Psoas muscle (tissue), 7 donors: ENCODE measurements at regions not wholly inside any gene's neighbourhood (a gene's known extent, or its start where the extent isn't known, plus 50 kb on each side); places are given as distances from the start of the nearest gene placed in this dataset.
"Not testable (repeated sequence)": the region's sequence is repeated elsewhere in the genome, so short reads cannot be mapped to it uniquely, and the experiment has no call there.

Experiments
- ATAC-seq, 4 donors: fragments of 200-7000 bp; cut with Tn5 transposase; one replicate each; pipeline ENCODE4 v1.9.1; 2020; ENCODE audit warnings: moderate library complexity in 3 of 4, mild to moderate bottlenecking in 2 of 4
- DNase-seq, 2 donors: peaks; one replicate each; pipeline ENCODE4 v3.0.0-alpha.2; 2020
- H3K27ac ChIP-seq: fragments of 200-600 bp; one replicate; pipeline ENCODE4 v1.8.0; 2022
- H3K27me3 ChIP-seq, 3 donors: fragments of 200-600 bp in 1 of 3; one replicate each; pipeline versions ENCODE4 v1.6.1 to v1.8.0; 2013 to 2022; ENCODE audit warnings: low read length in 2 of 3, mild to moderate bottlenecking in 2 of 3, moderate library complexity in 1 of 3; ENCODE audit not compliant: insufficient read depth in 3 of 3
- H3K36me3 ChIP-seq, 2 donors: fragments of 200-600 bp in 1 of 2; one replicate each; pipeline versions ENCODE4 v1.6.1 to v1.8.0; 2013 to 2022; ENCODE audit warnings: low read depth in 1 of 2, mild to moderate bottlenecking in 1 of 2, moderate library complexity in 1 of 2; ENCODE audit not compliant: insufficient read depth in 1 of 2
- H3K4me1 ChIP-seq: fragments of 200-600 bp; one replicate; pipeline ENCODE4 v1.8.0; 2022
- H3K4me3 ChIP-seq: fragments of 200-600 bp; one replicate; pipeline ENCODE4 v1.8.0; 2022; ENCODE audit warnings: mild to moderate bottlenecking
- H3K9me3 ChIP-seq: fragments of 200-600 bp; one replicate; pipeline ENCODE4 v1.8.0; 2022
- CTCF ChIP-seq: fragments of 200-600 bp; IDR thresholded peaks from one replicate; pipeline ENCODE4 v1.8.0; 2022; ENCODE audit warnings: antibody characterized with exemption
- WGBS, 3 donors: extraction: QIAGEN DNeasy Blood & Tissue Kit; methylation state at CpG; one replicate each; pipeline versions ENCODE4 v1.1.6 to v1.1.7; 2013; 5-methylcytosine and 5-hydroxymethylcytosine counted together
- intact Hi-C, 2 donors: fragments of 100-400 bp; cut with DNase I; formaldehyde crosslinking; loops; one replicate each; pipeline versions ENCODE4 v1.11.0 to v1.14.2; 2022
- donor health status: healthy with polysubstance abuse.
- donor health status: DM: no; HTN: no; CAD: no; lungs with moderate emphysema.
- donor health status: Bipolar disorder and iron deficiency.
- donor health status: healthy.
- donor health status: DM: yes; HTN: yes; CAD: no.
- donor health status: DM: no; HTN: no; CAD: no.
- donor health status: DM: yes; HTN: yes; CAD: no.

- Histone ChIP-seq H3K27ac (no peak overlapping the region), H3K4me1 (no peaks in the 10 kb centered on the region), H3K36me3 (no peaks in the 10 kb centered on the region), H3K4me3 (no peak overlapping the region), H3K27me3 (peaks cover 0 to 4% (median 1%) of the 10 kb centered on the region in 3 donors), H3K9me3 (no peaks in the 10 kb centered on the region)
- DNase-seq (no peak), ATAC-seq (no peak)
- no peak for TF ChIP-seq CTCF
- 72 to 76% (median 72%) methylated on average over 4 of the region's 4 CpGs for WGBS, 3 donors
- intact Hi-C loops: no loop called here
These were observed 71.0 kb upstream of the CCL1 start for GRCh38 chr17:34434052-34434451.

- WGBS, 3 donors: 11 to 18% (median 17%) methylated on average over 14 of the region's 14 CpGs
- peaks cover 0 to 40% (median 7%) of the 10 kb centered on the region in 3 donors for H3K27me3 ChIP-seq
- TF ChIP-seq CTCF: no peak
- H3K9me3 ChIP-seq: no peaks in the 10 kb centered on the region
- H3K4me3 ChIP-seq: no peak overlapping the region
- intact Hi-C loops: loop anchor here in 1 of 2 donors (5.0 kb wide), 1 partner anchor 692 kb away; the partner anchor contains the start of gene RAD51D
- ATAC-seq (no peak), DNase-seq (no peak)
- H3K27ac ChIP-seq: no peak overlapping the region
- no peaks in the 10 kb centered on the region for H3K4me1 ChIP-seq
- no peaks in the 10 kb centered on the region for H3K36me3 ChIP-seq
These were observed 61.9 kb upstream of the CCL1 start for GRCh38 chr17:34424814-34425491.

- H3K9me3 ChIP-seq: no peaks in the 10 kb centered on the region
- H3K4me3 ChIP-seq: no peak overlapping the region
- H3K4me1 ChIP-seq: no peaks in the 10 kb centered on the region
- peaks cover 0 to 37% (median 7%) of the 10 kb centered on the region in 3 donors for H3K27me3 ChIP-seq
- no peaks in the 10 kb centered on the region for H3K36me3 ChIP-seq
- DNase-seq: no peak
- ATAC-seq: no peak
- intact Hi-C loops: loop anchor here in 1 of 2 donors (5.0 kb wide), 1 partner anchor 693 kb away; the partner anchor contains the start of gene RAD51D
- TF ChIP-seq CTCF: no peak
- no peak overlapping the region for H3K27ac ChIP-seq
- 5 to 10% (median 10%) methylated on average over 27 to 29 of the region's 29 CpGs for WGBS, 3 donors
These were observed 61.2 kb upstream of the CCL1 start for GRCh38 chr17:34423978-34424813.

- H3K36me3 ChIP-seq, DNase-seq, ATAC-seq, H3K4me1 ChIP-seq, H3K9me3 ChIP-seq, H3K27ac ChIP-seq, H3K4me3 ChIP-seq: not testable (repeated sequence)
- intact Hi-C loops: loop anchor here in 1 of 2 donors (5.0 kb wide), 1 partner anchor 694 kb away; the partner anchor contains the start of gene RAD51D
- WGBS, 3 donors: 61 to 78% (median 75%) methylated on average over 4 to 6 of the region's 7 CpGs
- peaks cover 0 to 30% (median 7%) of the 10 kb centered on the region in 3 donors for H3K27me3 ChIP-seq
These were observed 60.3 kb upstream of the CCL1 start for GRCh38 chr17:34423315-34423714.

GRCh38 chr17:34420900-34421299, 57.9 kb upstream of the CCL1 start:
- no peaks in the 10 kb centered on the region for H3K36me3 ChIP-seq

More at GRCh38 chr17:34420900-34421299, 57.9 kb upstream of the CCL1 start:
- Histone ChIP-seq H3K27ac (no peak overlapping the region), H3K9me3 (no peaks in the 10 kb centered on the region), H3K27me3 (peaks cover 0 to 28% (median 7%) of the 10 kb centered on the region in 3 donors), H3K4me1 (no peaks in the 10 kb centered on the region), H3K4me3 (no peak overlapping the region)
- no peak for ATAC-seq
- 55 to 72% (median 67%) methylated on average over 3 of the region's 3 CpGs for WGBS, 3 donors
- DNase-seq: no peak
- intact Hi-C loops: loop anchor here (1.0 to 5.0 kb wide), 3 partner anchors 217 to 698 kb away; partner anchors contain the start of gene RAD51D (in 2 of the 2)
- no peak for TF ChIP-seq CTCF
